Omental fat pad (tissue), 3 donors: ENCODE measurements at regions not wholly inside any gene's neighbourhood (a gene's known extent, or its start where the extent isn't known, plus 50 kb on each side); places are given as distances from the start of the nearest gene placed in this dataset.
A peak's percentile ranks its signal among the peaks of the same experiment; 100 is the strongest.
"Not testable (repeated sequence)": the region's sequence is repeated elsewhere in the genome, so short reads cannot be mapped to it uniquely, and the experiment has no call there.

Experiments used
- ATAC-seq: fragments of 150-250 bp; one replicate; pipeline ENCODE4 v1.9.1; 2016; ENCODE audit warnings: mild to moderate bottlenecking, moderate library complexity; ENCODE audit not compliant: low FRiP score
- DNase-seq: peaks from one replicate; pipeline ENCODE4 v3.0.0-alpha.2; 2019; ENCODE audit warnings: low spot score
- CTCF ChIP-seq, 3 donors: fragments of 450-650 bp; IDR thresholded peaks; one replicate each; pipeline ENCODE4 v1.5.1; 2016 to 2017; ENCODE audit warnings: antibody characterized with exemption in 3 of 3, mild to moderate bottlenecking in 3 of 3, moderate library complexity in 2 of 3

- DNase-seq (no peak), ATAC-seq (peak; percentile 32)
- TF ChIP-seq CTCF (IDR thresholded peaks at IDR 0.05) = no peak
These were observed 867.4 kb downstream of the DSC3 start for GRCh38 chr18:30175061-30175574.

GRCh38 chr18:30163573-30163972 is 879.0 kb downstream of the DSC3 start:
- ATAC-seq (no peak), DNase-seq (no peak)
- TF ChIP-seq CTCF (IDR thresholded peaks at IDR 0.05) = no peak

GRCh38 chr18:30160124-30160523 is 882.4 kb downstream of the DSC3 start:
- ATAC-seq = no peak

GRCh38 chr18:30150586-30151250 is 891.8 kb downstream of the DSC3 start:
- DNase-seq (no peak), ATAC-seq (no peak)
- no peak for TF ChIP-seq CTCF (IDR thresholded peaks at IDR 0.05)

More at GRCh38 chr18:30160124-30160523, 882.4 kb downstream of the DSC3 start:
- no peak for DNase-seq
- TF ChIP-seq CTCF (IDR thresholded peaks at IDR 0.05) = no peak

- DNase-seq = no peak
- ATAC-seq = no peak
- TF ChIP-seq CTCF (IDR thresholded peaks at IDR 0.05) = no peak
These were observed 893.0 kb downstream of the DSC3 start for GRCh38 chr18:30149585-30149984.

GRCh38 chr18:30142870-30143269 is 899.7 kb downstream of the DSC3 start:
- ATAC-seq (no peak), DNase-seq (no peak)
- no peak for TF ChIP-seq CTCF (IDR thresholded peaks at IDR 0.05)

- TF ChIP-seq CTCF (IDR thresholded peaks at IDR 0.05) = no peak
- ATAC-seq (no peak), DNase-seq (no peak)
These were observed 900.3 kb downstream of the DSC3 start for GRCh38 chr18:30142248-30142647.

GRCh38 chr18:30141506-30141905 is 901.0 kb downstream of the DSC3 start:
- not testable (repeated sequence) for ATAC-seq, DNase-seq
